Ovary (tissue), 3 donors: ENCODE measurements at regions not wholly inside any gene's neighbourhood (a gene's known extent, or its start where the extent isn't known, plus 50 kb on each side); places are given as distances from the start of the nearest gene placed in this dataset.

Experiments
- CTCF ChIP-seq, 3 donors: fragments of 450-650 bp in 2 of 3; fragments of 200-600 bp in 1 of 3; IDR thresholded peaks; one replicate each; pipeline versions ENCODE4 v1.5.1 to v1.8.0; 2016 to 2022; ENCODE audit warnings: antibody characterized with exemption in 3 of 3, mild to moderate bottlenecking in 1 of 3
- POLR2A ChIP-seq: fragments of 450-650 bp; IDR thresholded peaks from one replicate; pipeline ENCODE4 v1.6.1; 2017; ENCODE audit warnings: antibody characterized with exemption, mild to moderate bottlenecking, moderate library complexity
- donor health status: DM: no; HTN: no; CAD: no.

GRCh38 chr3:166688665-166689064 is 691.4 kb downstream of the ZBBX start:
- no peak for TF ChIP-seq POLR2A
- TF ChIP-seq CTCF (IDR thresholded peaks at IDR 0.05): no peak
